C4-2B (cell line): ENCODE measurements at regions not wholly inside any gene's neighbourhood (a gene's known extent, or its start where the extent isn't known, plus 50 kb on each side); places are given as distances from the start of the nearest gene placed in this dataset.

Experiments
- CTCF ChIP-seq: fragments of 450-650 bp; conservative IDR thresholded peaks from 2 replicates; pipeline ENCODE4 v1.5.1; 2017; ENCODE audit warnings: mild to moderate bottlenecking
- ZFX ChIP-seq: fragments of 450-650 bp; IDR thresholded peaks from 2 replicates; pipeline ENCODE4 v1.6.1; 2017

DNA sequence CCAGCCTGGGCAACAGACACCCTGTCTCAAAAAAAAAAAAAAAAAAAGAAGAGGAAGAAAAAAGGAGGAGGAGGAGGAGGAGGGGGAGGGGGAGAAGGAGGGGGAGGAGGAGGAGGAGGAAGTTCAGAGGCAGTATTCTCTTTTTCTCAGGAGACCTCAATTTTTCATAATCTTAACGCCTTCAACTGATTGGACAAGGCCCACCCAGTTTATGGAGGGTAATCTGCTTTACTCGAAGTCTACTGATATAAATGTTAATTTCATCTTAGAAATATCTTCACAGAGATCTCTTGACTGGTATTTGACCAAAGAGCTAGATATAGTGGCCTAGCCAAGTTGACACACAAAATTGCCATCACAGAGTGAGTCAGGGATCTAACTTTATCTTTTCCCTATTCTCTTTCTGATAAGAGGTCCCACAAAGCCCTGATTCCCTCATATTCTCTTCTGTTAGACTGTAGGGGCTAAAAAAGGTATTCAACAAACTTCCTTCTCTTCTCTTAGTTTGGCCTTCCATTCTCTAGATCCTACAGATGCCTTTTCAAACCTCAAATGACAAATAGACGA is 115.5 kb upstream of the ABCA1 start:
- TF ChIP-seq CTCF (no peak), ZFX (no peak)
